Pancreas (tissue), 10 donors: ENCODE measurements at regions not wholly inside any gene's neighbourhood (a gene's known extent, or its start where the extent isn't known, plus 50 kb on each side); places are given as distances from the start of the nearest gene placed in this dataset.

ENCODE experiments used
- ATAC-seq, 4 donors: fragments of 200-7000 bp; cut with Tn5 transposase; one replicate each; pipeline versions ENCODE4 v1.8.0 to v1.9.1; 2020; ENCODE audit warnings: mild to moderate bottlenecking in 4 of 4, moderate library complexity in 4 of 4
- DNase-seq, 6 donors: peaks; one replicate each; pipeline ENCODE4 v3.0.0-alpha.2; 2020
- FAIRE-seq: peaks from 2 replicates; lab custom pipeline; 2012; peaks lifted over from hg19 to GRCh38; lab: Jason Lieb, UNC
- H3K27ac ChIP-seq, 4 donors: fragments of 200-600 bp; sonication (generic); 1 replicate in 3 of 4; 2 replicates in 1 of 4; pipeline versions ENCODE4 v1.5.0 to v1.8.0; 2020
- H3K27me3 ChIP-seq, 4 donors: fragments of 200-600 bp; one replicate each; pipeline ENCODE4 v1.8.0; 2021
- H3K36me3 ChIP-seq, 3 donors: fragments of 200-600 bp; sonication (generic) in 1 of 3; one replicate each; pipeline versions ENCODE4 v1.5.0 to v1.8.0; 2020 to 2021
- H3K4me1 ChIP-seq, 3 donors: fragments of 200-600 bp; one replicate each; pipeline ENCODE4 v1.8.0; 2021
- H3K4me3 ChIP-seq, 4 donors: fragments of 200-600 bp; sonication (generic) in 2 of 4; one replicate each; pipeline versions ENCODE4 v1.5.0 to v1.8.0; 2020 to 2021
- H3K9me3 ChIP-seq, 4 donors: fragments of 200-600 bp; one replicate each; pipeline ENCODE4 v1.8.0; 2021
- WGBS, 2 donors: extraction: QIAGEN DNeasy Blood & Tissue Kit; methylation state at CpG; one replicate each; pipeline ENCODE4 v1.1.7; 2013; 5-methylcytosine and 5-hydroxymethylcytosine counted together
- intact Hi-C, 3 donors: fragments of 100-400 bp; cut with DNase I; formaldehyde crosslinking; loops; one replicate each; pipeline versions ENCODE4 v1.11.1 to v1.14.2; 2022
- TF ChIP-seq, protein P1 (sequence below), 4 donors: fragments of 200-600 bp; sonication (generic) in 3 of 4; IDR thresholded peaks; one replicate each; pipeline versions ENCODE4 v1.5.0 to v1.8.0; 2021; ENCODE audit warnings: antibody characterized with exemption in 4 of 4
- donor health status: healthy with polysubstance abuse.
- donor health status: DM: no; HTN: no; CAD: no; lungs with moderate emphysema.
- donor health status: DM: no; HTN: no; CAD: no.
- donor health status: control.
- donor health status: control.
- donor health status: Bipolar disorder and iron deficiency.
- donor health status: DM: yes; HTN: yes; CAD: no.
- donor health status: DM: no; HTN: no; CAD: no.
- donor health status: DM: no; HTN: no; CAD: no.
- donor health status: DM: yes; HTN: yes; CAD: no.

DNA sequence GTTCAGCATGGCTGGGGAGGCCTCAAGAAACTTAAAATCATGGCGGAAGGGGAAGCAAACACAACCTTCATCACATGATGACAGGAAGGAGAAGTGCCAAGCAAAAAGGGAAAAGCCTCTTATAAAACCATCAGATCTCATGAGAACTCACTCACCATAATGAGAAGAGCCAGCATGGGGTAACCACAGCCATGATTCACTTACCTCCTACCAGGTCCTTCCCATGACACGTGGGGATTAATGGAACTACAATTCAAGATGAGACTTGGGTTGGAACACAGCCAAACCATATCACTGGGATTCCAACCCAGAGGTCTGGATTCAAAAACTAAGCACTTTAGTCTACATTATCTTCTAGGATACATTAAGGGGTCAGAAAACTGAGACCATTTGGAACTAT is 609.6 kb upstream of the SPANXN1 start:
- H3K4me1 ChIP-seq: no peaks in the 10 kb centered on the region
- WGBS, 2 donors: 82 to 88% methylated on average over 2 of the region's 2 CpGs
- TF ChIP-seq, protein P1, sequence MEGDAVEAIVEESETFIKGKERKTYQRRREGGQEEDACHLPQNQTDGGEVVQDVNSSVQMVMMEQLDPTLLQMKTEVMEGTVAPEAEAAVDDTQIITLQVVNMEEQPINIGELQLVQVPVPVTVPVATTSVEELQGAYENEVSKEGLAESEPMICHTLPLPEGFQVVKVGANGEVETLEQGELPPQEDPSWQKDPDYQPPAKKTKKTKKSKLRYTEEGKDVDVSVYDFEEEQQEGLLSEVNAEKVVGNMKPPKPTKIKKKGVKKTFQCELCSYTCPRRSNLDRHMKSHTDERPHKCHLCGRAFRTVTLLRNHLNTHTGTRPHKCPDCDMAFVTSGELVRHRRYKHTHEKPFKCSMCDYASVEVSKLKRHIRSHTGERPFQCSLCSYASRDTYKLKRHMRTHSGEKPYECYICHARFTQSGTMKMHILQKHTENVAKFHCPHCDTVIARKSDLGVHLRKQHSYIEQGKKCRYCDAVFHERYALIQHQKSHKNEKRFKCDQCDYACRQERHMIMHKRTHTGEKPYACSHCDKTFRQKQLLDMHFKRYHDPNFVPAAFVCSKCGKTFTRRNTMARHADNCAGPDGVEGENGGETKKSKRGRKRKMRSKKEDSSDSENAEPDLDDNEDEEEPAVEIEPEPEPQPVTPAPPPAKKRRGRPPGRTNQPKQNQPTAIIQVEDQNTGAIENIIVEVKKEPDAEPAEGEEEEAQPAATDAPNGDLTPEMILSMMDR (IDR thresholded peaks at IDR 0.05): no peak
- no peak for ATAC-seq
- FAIRE-seq: no peak
- no peak overlapping the region for H3K27ac ChIP-seq
- no peak overlapping the region for H3K4me3 ChIP-seq
- no peaks in the 10 kb centered on the region for H3K9me3 ChIP-seq
- H3K27me3 ChIP-seq: no peaks in the 10 kb centered on the region
- intact Hi-C loops: no loop called here
- no peak for DNase-seq
- H3K36me3 ChIP-seq: no peaks in the 10 kb centered on the region

DNA sequence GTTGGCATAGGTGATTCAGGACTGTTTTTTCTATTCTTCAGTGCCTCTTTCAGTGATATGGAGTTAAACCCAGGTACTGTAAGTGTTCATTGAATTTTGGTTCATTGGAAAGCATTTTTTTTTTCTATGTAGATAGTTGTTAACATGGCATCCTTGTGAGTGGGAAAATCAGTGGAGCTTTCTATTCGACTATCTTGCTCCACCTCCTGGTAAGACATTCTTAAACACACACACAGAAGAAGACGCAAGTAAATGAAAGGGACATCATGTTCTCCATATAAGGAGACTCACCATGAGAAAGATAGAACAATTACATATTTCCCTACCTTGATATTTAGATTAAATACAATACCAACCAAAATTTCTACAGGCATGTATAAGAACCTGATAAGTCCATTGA is 598.5 kb upstream of the SPANXN1 start:
- no peak overlapping the region for H3K4me3 ChIP-seq
- H3K27ac ChIP-seq: no peak overlapping the region
- intact Hi-C loops: no loop called here
- TF ChIP-seq, protein P1 (IDR thresholded peaks at IDR 0.05): no peak
- no peak for ATAC-seq
- FAIRE-seq: no peak
- WGBS, 2 donors: 37 to 48% methylated on average over 2 of the region's 2 CpGs
- H3K9me3 ChIP-seq: no peaks in the 10 kb centered on the region
- no peaks in the 10 kb centered on the region for H3K36me3 ChIP-seq
- H3K27me3 ChIP-seq: no peaks in the 10 kb centered on the region
- DNase-seq: no peak
- no peaks in the 10 kb centered on the region for H3K4me1 ChIP-seq

DNA sequence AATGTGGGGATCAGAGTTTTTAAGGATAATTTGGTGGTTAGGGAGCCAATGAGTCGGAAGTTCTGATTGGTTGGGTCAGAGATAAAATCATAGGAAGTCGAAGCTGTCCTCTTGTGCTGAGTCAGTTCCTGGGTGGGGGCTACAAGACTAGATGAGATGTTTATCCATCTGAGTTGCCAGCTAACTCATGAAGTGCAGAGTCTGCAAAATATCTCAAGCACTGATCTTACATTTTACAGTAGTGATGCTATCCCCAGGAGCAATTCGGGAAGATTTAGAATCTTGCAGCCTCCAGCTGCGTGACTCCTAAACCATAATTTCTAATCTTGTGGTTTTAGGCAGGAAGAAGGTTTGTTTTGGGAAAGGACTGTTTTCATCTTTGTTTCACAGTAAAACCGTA is 565.8 kb upstream of the SPANXN1 start:
- no peaks in the 10 kb centered on the region for H3K36me3 ChIP-seq
- intact Hi-C loops: no loop called here
- DNase-seq: no peak
- no peaks in the 10 kb centered on the region for H3K27me3 ChIP-seq
- ATAC-seq: no peak
- no peak overlapping the region for H3K4me3 ChIP-seq
- H3K4me1 ChIP-seq: no peaks in the 10 kb centered on the region
- no peak overlapping the region for H3K27ac ChIP-seq
- no peak for FAIRE-seq
- 55 to 72% methylated on average over 5 of the region's 5 CpGs for WGBS, 2 donors
- TF ChIP-seq, protein P1 (IDR thresholded peaks at IDR 0.05): no peak
- H3K9me3 ChIP-seq: no peaks in the 10 kb centered on the region

DNA sequence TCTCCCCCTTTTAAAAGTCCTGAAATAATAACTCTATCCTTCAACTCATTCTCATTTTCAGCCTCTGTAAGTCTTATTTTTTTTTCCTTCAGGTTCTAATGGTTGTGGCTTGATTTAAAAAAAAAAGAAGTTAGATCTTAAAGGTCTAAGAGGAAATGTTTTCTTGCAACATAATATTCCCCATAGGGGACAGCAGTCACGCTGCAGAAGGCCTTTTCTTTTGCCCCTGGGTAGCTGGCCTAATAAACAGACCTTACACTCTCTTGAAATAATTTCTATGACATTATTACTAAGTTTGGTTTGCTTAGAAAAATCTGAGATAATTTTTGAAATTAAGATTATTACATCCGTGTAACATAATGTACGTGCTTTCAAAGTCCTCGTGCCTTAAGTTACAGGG is 564.1 kb upstream of the SPANXN1 start:
- TF ChIP-seq, protein P1 (IDR thresholded peaks at IDR 0.05): no peak

DNA sequence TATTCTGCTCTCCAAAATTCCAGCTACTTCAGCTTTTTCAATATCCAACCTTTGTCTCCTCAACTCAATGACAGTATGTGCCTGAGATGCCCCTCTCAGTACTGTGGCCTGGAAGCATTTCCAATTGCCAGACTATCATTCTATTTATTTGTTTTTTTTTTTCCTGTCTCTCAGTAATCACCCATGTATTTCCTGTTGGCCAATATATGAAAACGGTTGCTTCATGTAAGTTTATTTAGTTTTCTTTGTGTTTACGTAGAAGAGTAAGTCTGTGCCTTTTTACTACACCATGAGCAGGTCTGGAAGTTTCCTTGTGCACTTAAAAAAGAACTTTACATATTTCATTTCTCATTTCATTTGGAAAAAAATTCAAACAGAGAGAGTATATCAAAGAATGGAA is 537.5 kb upstream of the SPANXN1 start:
- Histone ChIP-seq H3K36me3 (no peaks in the 10 kb centered on the region), H3K4me3 (no peak overlapping the region), H3K9me3 (no peaks in the 10 kb centered on the region), H3K27me3 (no peaks in the 10 kb centered on the region), H3K4me1 (no peaks in the 10 kb centered on the region), H3K27ac (no peak overlapping the region)
- 30 to 46% methylated on average over 2 of the region's 2 CpGs for WGBS, 2 donors
- TF ChIP-seq, protein P1 (IDR thresholded peaks at IDR 0.05): no peak
- FAIRE-seq: no peak
- ATAC-seq: no peak
- intact Hi-C loops: no loop called here
- DNase-seq: no peak

More for the DNA sequence above, 564.1 kb upstream of the SPANXN1 start:
- Histone ChIP-seq H3K4me1 (no peaks in the 10 kb centered on the region), H3K27me3 (no peaks in the 10 kb centered on the region), H3K9me3 (no peaks in the 10 kb centered on the region), H3K4me3 (no peak overlapping the region), H3K27ac (no peak overlapping the region), H3K36me3 (no peaks in the 10 kb centered on the region)
- intact Hi-C loops: no loop called here
- DNase-seq: no peak
- FAIRE-seq: no peak
- 63 to 67% methylated on average over 4 of the region's 4 CpGs for WGBS, 2 donors
- ATAC-seq: no peak
